ENCODE measurements at regions not wholly inside any gene's neighbourhood (a gene's known extent, or its start where the extent isn't known, plus 50 kb on each side); places are given as distances from the start of the nearest gene placed in this dataset.

GRCh38 chr4:152200511-152201333 lies 335.2 kb downstream of the FBXW7 start:
- no peak overlapping the region for H3K27ac ChIP-seq (ENCODE audit: control insufficient read depth, insufficient read depth)
- RAD21 ChIA-PET (ENCODE audit: unreplicated experiment) = no interaction called here
- SMC1A ChIA-PET (ENCODE audit: uncharacterized antibody, unreplicated experiment) = no interaction called here
- intact Hi-C loops (cut with micrococcal nuclease; ENCODE audit: unreplicated experiment) = no loop called here
- H4K20me1 ChIP-seq (ENCODE audit: control insufficient read depth, insufficient read depth) = no peaks in the 10 kb centered on the region
- H3K27me3 ChIP-seq (replicated peaks in 1 of 2; ENCODE audit: control insufficient read depth in 2 of 2, insufficient read depth in 2 of 2, low read length in 1 of 2) = no peaks in the 10 kb centered on the region
- CTCF ChIA-PET = interaction anchor here (0.6 kb wide), 1 partner anchor 346 kb away, joined by 3 read pairs; no protein-coding TSS in a partner anchor
- DNase-seq (ENCODE audit: low read depth, low spot score) (no peak), FAIRE-seq (no peak), ATAC-seq (no peak)
- no peak overlapping the region for H3K9ac ChIP-seq (ENCODE audit: control insufficient read depth, insufficient read depth, low read length)
- BruUV-seq (replicated peaks) = no TSS peak
- in situ Hi-C loops (cut with MboI) = no loop called here
- H3K4me3 ChIP-seq = no peak overlapping the region
- H3K36me3 ChIP-seq (ENCODE audit: control insufficient read depth in 2 of 2, insufficient read depth in 2 of 2, low read length in 1 of 2) = no peaks in the 10 kb centered on the region
- TF ChIP-seq TCF12 (IDR thresholded peaks at IDR 0.05; ENCODE audit: low read depth, low read length) (no peak), SIX5 (IDR thresholded peaks at IDR 0.05; ENCODE audit: low read depth, low read length, severe bottlenecking) (no peak), ZSCAN29 (IDR thresholded peaks at IDR 0.05) (no peak), NFYB (IDR thresholded peaks at IDR 0.05; ENCODE audit: insufficient read depth, low read depth, low read length) (no peak), IRF4 (IDR thresholded peaks at IDR 0.05; ENCODE audit: low read depth, low read length) (no peak), PBX3 (IDR thresholded peaks at IDR 0.05; ENCODE audit: insufficient replicate concordance, low read depth, low read length) (no peak), CREM (IDR thresholded peaks at IDR 0.05; ENCODE audit: low read depth) (no peak), NFIC (IDR thresholded peaks at IDR 0.05; ENCODE audit: low read depth, low read length) (no peak), EED (IDR thresholded peaks at IDR 0.05; ENCODE audit: low read depth) (no peak), SIN3A (IDR thresholded peaks at IDR 0.05; ENCODE audit: low read depth, low read length) (no peak)
- H2AFZ ChIP-seq (ENCODE audit: control insufficient read depth, low read depth, low read length) = no peak overlapping the region
- H3K4me2 ChIP-seq (ENCODE audit: control insufficient read depth, insufficient read depth) = no peak overlapping the region
- 55% methylated on average over 7 of the region's 7 CpGs for WGBS (ENCODE audit: insufficient coverage, insufficient replicate concordance, low lambda C conversion rate, missing lambda C conversion rate)
- H3K79me2 ChIP-seq (ENCODE audit: control insufficient read depth, insufficient read depth, low read length) = no peaks in the 10 kb centered on the region
- no peaks in the 10 kb centered on the region for H3K9me3 ChIP-seq (replicated peaks; ENCODE audit: control insufficient read depth, insufficient read depth, low read length)
- no peaks in the 10 kb centered on the region for H3K4me1 ChIP-seq (ENCODE audit: control insufficient read depth, insufficient read depth, low read length)
- POLR2A ChIA-PET = no interaction called here

Data from GM12878 (cell line).